ENCODE measurements at regions not wholly inside any gene's neighbourhood (a gene's known extent, or its start where the extent isn't known, plus 50 kb on each side); places are given as distances from the start of the nearest gene placed in this dataset.

DNA sequence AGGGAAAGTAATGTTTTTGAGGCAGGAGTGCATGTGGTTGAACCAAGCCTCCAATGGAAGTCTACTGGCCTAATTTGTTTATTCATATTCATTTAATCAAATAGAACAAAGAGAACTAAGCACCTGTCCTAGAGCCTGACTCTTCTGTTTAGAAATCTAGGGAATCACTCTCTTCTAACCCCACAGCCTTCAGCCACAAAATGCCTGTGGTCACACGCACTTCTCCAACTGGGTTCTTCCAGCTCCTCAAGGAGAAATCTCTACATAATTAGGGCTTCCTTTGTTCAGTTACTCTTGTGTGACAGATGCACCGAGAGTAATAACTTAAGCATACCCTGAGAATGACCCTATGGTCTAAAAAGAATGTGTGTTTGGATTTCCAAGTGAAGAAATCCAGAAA is 133.7 kb upstream of the NAMPT start:
- H3K4me3 Mint-ChIP-seq, result no peak overlapping the region
- no peak for ATAC-seq (ENCODE audit: low read depth)
- ChIA-PET POLR2A (no interaction called here), CTCF (no interaction called here)
- H3K27ac Mint-ChIP-seq, result no peak overlapping the region
- intact Hi-C loops (cut with micrococcal nuclease), result no loop called here
- TF ChIP-seq, protein P1, sequence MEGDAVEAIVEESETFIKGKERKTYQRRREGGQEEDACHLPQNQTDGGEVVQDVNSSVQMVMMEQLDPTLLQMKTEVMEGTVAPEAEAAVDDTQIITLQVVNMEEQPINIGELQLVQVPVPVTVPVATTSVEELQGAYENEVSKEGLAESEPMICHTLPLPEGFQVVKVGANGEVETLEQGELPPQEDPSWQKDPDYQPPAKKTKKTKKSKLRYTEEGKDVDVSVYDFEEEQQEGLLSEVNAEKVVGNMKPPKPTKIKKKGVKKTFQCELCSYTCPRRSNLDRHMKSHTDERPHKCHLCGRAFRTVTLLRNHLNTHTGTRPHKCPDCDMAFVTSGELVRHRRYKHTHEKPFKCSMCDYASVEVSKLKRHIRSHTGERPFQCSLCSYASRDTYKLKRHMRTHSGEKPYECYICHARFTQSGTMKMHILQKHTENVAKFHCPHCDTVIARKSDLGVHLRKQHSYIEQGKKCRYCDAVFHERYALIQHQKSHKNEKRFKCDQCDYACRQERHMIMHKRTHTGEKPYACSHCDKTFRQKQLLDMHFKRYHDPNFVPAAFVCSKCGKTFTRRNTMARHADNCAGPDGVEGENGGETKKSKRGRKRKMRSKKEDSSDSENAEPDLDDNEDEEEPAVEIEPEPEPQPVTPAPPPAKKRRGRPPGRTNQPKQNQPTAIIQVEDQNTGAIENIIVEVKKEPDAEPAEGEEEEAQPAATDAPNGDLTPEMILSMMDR (IDR thresholded peaks at IDR 0.05), result no peak
- no peaks in the 10 kb centered on the region for H3K36me3 Mint-ChIP-seq (ENCODE audit: low read depth)
- peaks cover 5% of the 10 kb centered on the region for H3K27me3 Mint-ChIP-seq
- DNase-seq, result no peak
- peaks cover 6% of the 10 kb centered on the region for H3K4me1 Mint-ChIP-seq
- peaks cover 20% of the 10 kb centered on the region for H3K9me3 Mint-ChIP-seq

DNA sequence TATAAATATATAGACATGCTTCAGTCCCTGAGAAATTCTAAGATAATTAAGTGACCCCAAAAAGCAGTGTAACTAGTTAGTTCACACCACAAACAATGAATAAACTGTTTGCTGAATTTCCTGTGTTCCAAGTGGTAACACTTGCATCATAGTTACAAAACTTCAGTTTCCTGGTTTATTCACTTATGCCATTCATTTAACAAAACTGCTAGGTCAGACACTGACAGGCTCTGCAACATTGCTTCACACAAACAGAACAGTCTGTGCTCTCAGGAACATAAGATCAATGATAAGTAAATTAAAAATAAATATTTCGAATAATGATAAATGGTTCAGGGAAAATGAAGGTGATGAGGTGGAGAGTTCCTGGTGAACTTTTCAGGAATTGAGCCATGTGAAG is 133.3 kb upstream of the NAMPT start:
- TF ChIP-seq, protein P1 (IDR thresholded peaks at IDR 0.05), result no peak
- Mint-ChIP-seq H3K27me3 (peaks cover 7% of the 10 kb centered on the region), H3K4me1 (peaks cover 6% of the 10 kb centered on the region), H3K9me3 (peaks cover 20% of the 10 kb centered on the region), H3K27ac (no peak overlapping the region), H3K4me3 (no peak overlapping the region), H3K36me3 (ENCODE audit: low read depth) (no peaks in the 10 kb centered on the region)
- POLR2A ChIA-PET, result no interaction called here
- ATAC-seq (ENCODE audit: low read depth) (no peak), DNase-seq (no peak)
- intact Hi-C loops (cut with micrococcal nuclease), result no loop called here
- CTCF ChIA-PET, result no interaction called here

DNA sequence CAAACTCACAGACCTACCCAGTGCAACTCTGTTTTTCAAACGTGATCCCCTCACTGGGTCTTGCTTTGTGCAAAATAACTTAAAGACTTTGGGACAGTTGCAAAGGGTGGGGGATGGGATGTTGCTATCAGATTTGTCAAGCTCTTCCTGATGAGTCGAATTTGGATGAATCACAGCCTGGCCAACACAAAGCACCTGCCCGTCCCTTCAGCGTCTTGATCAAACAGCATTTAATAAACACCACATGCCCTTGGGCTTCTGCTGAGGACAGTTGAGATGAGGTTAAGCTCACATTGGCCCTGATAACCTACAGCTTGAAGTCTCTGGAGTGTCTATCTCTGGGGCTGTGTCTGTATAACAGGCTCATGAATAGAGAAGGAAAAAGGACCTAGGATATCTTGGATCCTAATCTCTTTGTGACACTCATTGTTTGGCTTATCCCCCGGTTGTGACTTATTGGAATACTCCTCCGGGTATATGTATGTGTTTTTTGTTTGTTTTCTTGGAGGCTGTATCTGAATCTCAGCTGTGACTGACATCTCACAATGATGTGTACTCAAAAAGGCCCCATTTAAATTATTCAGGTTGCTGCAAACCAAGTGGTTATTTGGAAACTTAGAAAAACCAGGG is 132.6 kb upstream of the NAMPT start:
- Mint-ChIP-seq H3K27ac (no peak overlapping the region), H3K4me1 (peaks cover 6% of the 10 kb centered on the region), H3K27me3 (peaks cover 9% of the 10 kb centered on the region), H3K9me3 (peaks cover 20% of the 10 kb centered on the region), H3K36me3 (ENCODE audit: low read depth) (no peaks in the 10 kb centered on the region), H3K4me3 (no peak overlapping the region)
- DNase-seq (no peak), ATAC-seq (ENCODE audit: low read depth) (no peak)
- POLR2A ChIA-PET, result no interaction called here
- intact Hi-C loops (cut with micrococcal nuclease), result no loop called here
- CTCF ChIA-PET, result no interaction called here
- TF ChIP-seq, protein P1 (IDR thresholded peaks at IDR 0.05), result no peak

DNA sequence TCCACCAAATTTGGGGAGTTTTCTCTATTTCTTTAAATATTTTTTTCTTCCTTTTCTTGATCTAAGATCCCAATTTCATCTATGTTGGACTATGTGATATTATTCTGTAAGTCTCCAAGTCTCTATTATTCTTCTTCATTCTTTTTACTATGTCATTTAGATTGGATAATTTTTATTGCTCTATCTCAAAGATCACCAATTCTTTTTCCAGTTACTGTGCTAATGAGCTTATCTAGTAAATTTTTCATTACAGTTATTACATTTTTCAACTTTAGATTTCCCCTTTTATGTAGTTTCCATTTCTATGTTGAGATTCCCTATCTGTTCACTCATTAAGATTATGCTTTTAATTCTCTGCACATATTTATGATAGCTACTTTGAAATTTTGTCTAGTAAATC is 131.6 kb upstream of the NAMPT start:
- TF ChIP-seq, protein P1 (IDR thresholded peaks at IDR 0.05), result no peak
- DNase-seq (no peak), ATAC-seq (ENCODE audit: low read depth) (no peak)
- intact Hi-C loops (cut with micrococcal nuclease), result no loop called here
- Mint-ChIP-seq H3K4me3 (no peak overlapping the region), H3K27ac (no peak overlapping the region), H3K27me3 (peaks cover 13% of the 10 kb centered on the region), H3K9me3 (peaks cover 20% of the 10 kb centered on the region), H3K36me3 (ENCODE audit: low read depth) (no peaks in the 10 kb centered on the region), H3K4me1 (peaks cover 4% of the 10 kb centered on the region)
- CTCF ChIA-PET, result no interaction called here
- POLR2A ChIA-PET, result interaction anchor here (0.7 to 1.5 kb wide), 2 partner anchors 8 to 132 kb away, joined by 3 read pairs; partner anchors contain the start of gene NAMPT

DNA sequence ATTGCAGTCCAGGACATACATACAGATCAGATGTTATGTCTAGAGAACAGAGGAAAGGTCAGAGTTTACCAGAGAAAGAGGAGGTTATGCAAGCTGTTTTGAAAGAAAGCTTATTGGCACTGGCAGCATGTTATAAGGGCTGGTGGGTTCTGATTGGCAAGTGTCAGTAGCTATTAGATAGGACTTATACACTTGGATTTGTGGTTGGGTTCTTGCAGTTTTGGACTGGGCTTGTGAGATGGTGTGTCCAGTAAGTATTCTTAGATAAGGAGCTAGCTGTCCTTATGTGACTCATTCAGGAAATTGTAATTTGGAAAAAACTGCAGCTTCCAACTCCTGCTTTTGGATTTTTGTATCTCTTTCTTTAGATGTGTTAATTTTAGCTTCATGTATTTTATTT is 130.7 kb upstream of the NAMPT start:
- DNase-seq (no peak), ATAC-seq (ENCODE audit: low read depth) (no peak)
- Mint-ChIP-seq H3K27me3 (peaks cover 16% of the 10 kb centered on the region), H3K4me1 (no peaks in the 10 kb centered on the region), H3K9me3 (peaks cover 20% of the 10 kb centered on the region), H3K4me3 (no peak overlapping the region), H3K36me3 (ENCODE audit: low read depth) (no peaks in the 10 kb centered on the region), H3K27ac (no peak overlapping the region)
- intact Hi-C loops (cut with micrococcal nuclease), result no loop called here
- CTCF ChIA-PET, result interaction anchor here (1.2 to 1.8 kb wide), 2 partner anchors 47 to 239 kb away, joined by 3 to 4 read pairs; no protein-coding TSS in a partner anchor
- TF ChIP-seq, protein P1 (IDR thresholded peaks at IDR 0.05), result no peak
- POLR2A ChIA-PET, result interaction anchor here (1.5 kb wide), 1 partner anchor 9 kb away, joined by 3 read pairs; no protein-coding TSS in a partner anchor
